GM12874 (cell line): ENCODE measurements at regions not wholly inside any gene's neighbourhood (a gene's known extent, or its start where the extent isn't known, plus 50 kb on each side); places are given as distances from the start of the nearest gene placed in this dataset.

Experiments used
- CTCF ChIP-seq: IDR thresholded peaks from 2 replicates; pipeline ENCODE4 v1.5.1; 2011; ENCODE audit warnings: low read depth, mild to moderate bottlenecking, control low read depth, low read length, moderate library complexity; ENCODE audit not compliant: insufficient read depth

DNA sequence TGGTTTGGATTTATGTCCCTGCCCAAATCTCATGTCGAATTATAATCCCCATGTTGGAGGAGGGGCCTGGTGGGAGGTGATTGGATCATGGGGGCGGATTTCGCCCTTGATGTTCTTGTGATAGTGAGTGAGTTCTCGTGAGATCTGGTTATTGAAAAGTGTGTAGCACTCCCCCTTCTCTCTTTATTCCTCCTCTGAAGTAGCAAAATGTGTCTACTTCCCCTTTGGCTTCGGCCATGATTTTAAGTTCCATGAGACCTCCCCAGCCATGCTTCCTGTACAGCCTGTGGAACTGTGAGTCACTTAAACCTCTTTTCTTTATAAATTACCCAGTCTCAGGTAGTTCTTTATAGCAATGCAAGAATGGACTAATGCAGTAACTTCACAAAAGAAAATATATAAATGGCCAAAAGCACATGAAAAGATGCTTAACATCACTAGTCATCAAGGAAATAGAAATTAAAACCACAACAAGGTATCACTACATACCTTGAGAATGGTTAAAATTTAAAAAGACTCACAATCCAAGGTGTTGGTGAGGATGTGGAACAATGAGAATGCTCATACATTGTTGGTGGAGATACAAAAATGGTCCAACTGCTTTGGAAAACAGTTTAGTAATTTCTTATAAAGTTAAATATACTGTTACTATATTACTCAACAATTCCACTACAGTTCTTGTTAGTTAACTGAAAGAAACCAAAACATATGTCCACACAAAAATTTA is 218.7 kb downstream of the SNX10 start:
- TF ChIP-seq CTCF, result no peak

- TF ChIP-seq CTCF, result no peak
Measured at GRCh38 chr7:26511866-26512265, 220.2 kb downstream of the SNX10 start.

DNA sequence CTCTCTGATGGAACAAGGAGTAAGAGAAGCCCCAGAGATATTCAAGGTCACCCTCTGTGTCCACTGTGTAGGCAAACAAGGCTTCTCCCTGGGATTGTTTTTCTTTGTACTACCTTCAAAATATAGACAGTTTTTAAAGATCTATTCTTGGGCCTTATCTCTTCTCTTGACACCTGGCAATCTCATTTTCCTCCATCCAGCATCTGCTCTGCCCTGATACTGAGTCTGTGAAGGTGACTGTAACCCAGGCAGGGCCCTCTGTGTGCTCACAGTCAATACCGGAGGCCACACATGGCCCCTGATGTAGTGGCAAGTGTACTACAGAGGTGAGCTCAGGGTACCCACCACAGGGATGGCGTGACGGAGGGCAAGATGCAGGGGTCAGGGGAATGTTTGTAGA is 221.1 kb downstream of the SNX10 start:
- TF ChIP-seq CTCF, result no peak

DNA sequence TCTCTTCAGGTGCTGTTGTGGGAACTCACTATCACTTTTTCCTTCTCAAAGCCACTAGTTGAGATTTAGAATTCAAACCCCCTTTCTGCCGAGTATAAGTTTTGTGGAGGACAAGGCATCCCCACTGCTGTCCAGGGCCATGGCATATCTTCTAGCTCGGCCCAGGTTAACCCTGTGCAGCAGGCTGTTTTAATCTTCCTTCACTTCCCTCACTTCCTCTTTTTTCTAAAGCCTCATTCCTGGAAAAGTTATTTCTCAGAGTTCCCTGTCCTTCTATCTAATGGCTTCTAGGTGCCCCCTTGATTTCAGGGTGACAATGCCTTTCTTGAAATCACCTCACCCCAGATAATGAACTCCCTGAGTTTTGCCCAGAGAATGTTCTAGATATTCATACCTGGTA is 222.3 kb downstream of the SNX10 start:
- no peak for TF ChIP-seq CTCF

DNA sequence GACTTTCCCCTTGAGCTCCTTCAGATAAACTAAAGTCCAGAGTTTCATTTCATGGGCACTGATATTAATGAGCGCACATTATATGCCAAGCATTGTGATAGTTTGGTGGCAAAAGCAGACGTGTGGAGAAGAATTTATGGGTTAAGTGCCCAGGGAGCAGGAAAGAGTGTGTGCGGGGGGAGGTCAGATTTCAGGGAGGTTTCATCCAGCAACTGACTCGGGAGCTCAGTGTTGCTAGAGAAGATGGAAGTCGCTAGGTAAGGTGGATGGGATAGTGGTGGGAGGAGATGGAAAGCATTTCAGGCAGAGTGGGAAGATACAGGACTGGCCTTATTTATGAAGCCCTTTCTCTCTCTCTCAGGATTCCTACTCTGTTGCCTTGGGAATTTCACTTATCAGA is 223.0 kb downstream of the SNX10 start:
- no peak for TF ChIP-seq CTCF

- no peak for TF ChIP-seq CTCF
Measured at GRCh38 chr7:26515314-26515842, 223.7 kb downstream of the SNX10 start.

DNA sequence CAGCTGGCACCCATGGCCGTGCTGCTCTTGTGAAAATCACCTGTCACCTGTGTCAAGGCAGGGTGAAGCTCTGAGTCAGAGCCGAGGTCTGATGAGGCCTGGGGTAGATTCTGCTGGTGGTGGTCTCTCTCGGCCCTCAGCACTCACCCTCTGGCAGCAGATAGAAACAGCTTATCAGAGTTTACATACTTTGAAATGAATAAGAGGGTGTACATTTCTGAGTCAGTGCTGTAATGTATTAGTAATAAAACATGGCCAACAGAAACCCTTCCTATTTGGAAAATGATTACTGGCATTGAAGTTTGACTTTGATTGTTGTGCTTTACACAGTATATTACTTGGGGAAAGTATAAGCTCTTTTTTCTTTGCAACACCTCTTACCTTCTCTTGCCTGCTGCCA is 228.8 kb downstream of the SNX10 start:
- TF ChIP-seq CTCF, result no peak
